Epidermal melanocyte (primary cell): ENCODE measurements at regions not wholly inside any gene's neighbourhood (a gene's known extent, or its start where the extent isn't known, plus 50 kb on each side); places are given as distances from the start of the nearest gene placed in this dataset.

Experiments
- DNase-seq: peaks from one replicate; pipeline ENCODE4 v3.0.0; 2011; ENCODE audit warnings: low spot score; ENCODE audit not compliant: insufficient read length

DNA sequence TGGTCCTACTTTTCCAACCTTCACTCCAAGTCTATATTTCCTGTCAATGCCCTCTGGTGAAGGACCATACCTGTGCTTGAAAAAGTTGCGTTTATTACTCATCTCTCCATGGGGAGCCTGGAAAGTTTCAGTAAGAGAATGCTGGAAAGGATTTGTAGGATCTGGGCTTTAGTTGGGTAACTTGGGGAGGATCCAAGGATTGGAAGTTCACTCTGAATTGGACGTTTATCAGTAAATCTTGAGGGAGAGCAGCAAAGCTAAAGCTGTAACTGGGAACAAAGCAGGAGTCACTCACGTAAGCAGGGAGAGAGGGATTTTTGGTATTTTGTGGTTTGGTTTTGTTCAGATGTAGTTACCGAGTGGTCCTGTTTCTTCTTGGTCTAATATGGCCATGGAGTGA lies 51.4 kb upstream of the NPVF start:
- DNase-seq = no peak

DNA sequence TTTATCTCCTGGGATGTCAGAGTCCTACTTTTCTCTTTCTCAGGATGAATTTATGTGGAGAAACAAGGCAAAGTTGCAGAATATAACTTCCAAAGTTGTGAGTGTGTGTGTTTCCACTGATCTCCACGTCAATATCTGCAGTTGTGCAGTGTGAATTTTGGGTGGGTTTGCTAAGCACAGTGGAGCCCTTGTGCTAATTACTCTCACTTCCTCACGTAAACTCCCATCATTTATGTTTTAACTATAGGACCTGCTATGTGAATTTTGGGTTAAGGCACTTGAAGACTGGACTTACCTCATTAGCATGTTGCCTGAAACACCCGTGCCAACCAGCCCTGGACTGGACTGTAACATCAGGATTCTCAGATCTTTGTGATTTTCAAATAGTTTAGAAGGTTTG lies 51.9 kb upstream of the NPVF start:
- DNase-seq = no peak

DNA sequence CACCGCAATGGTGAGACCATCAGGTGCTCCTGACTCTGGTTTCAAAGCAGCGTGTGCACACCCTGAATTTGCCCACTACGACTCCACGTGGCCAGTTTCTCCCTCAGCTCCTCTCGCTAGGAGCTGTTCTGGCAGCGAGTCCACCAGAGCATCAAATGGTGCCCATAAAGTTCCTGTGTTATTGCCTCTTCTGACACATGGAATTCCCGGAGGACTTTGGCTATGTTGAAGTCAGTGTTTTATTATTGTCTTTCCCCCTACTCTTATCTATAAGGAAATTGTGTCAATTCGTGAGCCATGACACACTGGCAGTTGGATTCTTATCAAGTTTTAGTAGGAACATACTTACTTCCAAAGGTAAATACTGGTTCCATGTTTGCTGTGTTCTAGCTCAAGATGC lies 53.9 kb upstream of the NPVF start:
- DNase-seq = no peak

DNA sequence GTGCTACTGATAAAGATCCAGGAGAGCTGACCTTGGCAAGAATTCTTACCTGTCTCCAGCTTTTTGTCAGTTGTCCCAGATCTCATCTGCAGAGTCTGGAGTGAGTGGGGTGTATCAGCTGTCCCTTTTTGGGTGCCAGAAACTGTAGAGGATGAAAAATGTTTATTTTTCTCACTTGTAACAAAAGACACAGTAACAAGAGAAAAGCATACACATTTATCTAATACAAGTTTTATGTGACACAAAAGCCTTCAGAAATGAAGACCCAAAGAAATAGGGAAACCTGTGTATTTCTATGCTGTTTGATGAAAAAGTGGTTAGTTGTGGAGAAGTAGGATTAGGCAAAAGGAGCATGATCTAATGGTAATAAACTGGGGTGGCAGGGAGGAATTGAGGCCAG lies 58.5 kb upstream of the NPVF start:
- DNase-seq = no peak

DNA sequence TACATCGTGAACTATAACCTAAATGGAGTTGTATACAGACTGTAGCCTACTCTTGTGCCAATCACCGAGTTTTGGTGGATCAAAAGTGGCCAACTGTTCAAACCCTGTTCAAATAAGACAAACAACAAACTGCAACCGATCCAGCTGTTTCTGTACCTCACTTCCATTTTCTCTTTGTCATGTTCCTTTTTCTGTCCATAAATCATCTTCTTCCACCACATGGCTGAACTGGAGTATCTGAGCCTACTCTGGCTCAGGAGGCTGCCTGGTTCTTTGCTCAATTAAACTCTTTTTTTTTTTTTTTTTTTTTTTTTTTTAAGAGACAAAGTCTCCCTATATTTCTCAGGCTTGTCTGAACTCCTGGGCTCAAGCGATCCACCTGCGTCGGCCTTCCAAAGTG lies 59.0 kb upstream of the NPVF start:
- no peak for DNase-seq

DNA sequence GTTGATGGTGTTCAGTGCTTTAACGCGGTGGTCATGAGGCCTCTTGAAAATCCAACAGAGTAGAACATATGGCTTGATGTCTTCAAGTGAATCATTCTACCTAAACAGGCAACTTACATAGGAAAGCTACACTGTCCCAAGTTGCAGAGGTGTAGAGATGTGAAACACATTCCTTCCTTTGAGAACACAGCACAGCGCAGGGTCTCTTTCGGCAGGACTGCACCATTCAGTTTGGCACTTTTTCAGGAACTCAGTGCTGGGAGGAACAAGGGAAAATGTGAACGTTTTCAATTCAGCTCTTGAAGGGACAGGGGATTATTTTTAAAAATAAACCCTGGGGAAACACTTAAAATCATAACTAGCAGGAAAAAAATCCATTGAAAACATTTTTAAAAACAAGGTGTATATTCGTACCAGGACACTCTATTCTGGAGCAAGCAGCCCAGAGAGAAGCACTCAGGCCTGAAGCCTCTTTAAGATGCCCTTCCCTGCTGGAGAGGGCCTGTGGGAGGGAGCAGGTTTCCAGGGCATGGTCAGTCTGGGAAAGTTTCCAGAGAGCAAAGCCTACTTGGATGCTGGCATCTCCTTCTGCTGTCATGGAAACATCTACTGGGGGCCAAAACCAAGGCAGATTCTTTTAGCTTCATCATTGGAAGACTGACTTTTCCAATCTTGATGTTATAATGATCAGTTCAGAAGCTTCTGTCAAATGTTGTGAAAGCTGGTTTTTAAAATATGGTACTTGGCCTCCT lies 60.4 kb upstream of the NPVF start:
- no peak for DNase-seq

DNA sequence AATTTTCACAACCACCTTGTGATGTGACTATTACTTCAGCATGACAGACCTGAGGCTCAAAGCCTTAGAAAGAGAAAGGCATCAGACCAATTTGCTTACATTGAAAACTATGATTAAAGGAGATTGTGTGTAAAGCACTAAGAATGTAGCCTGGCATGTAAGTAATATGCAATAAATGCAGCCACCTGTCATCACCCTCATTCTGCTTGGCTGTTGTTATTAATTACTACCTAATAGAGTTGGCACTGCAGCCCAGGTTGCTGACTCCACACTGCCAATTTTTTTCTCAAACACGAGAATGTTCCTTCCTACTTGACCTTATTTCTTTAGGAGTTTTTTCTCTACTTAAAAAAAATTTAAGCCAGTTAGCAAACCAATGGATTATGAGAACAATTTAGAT lies 61.2 kb upstream of the NPVF start:
- no peak for DNase-seq

DNA sequence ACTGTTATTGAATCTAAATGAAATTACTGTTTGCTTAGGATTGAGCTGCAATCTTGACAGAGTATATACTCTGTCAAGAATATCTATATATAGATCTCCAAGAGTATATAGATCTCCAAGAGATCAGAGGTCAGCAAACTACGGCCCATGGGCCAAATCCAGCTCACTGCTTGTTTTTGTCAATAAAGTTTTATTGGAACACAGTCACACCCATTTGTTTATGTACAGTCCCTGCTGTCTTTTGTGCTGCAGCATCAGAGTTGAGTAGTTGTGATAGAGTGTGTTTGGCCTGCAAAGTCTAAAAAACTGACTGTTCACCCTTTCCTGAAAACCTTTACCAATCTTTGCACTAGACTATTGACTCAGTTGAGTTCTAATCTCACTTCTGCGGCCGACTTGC lies 66.3 kb upstream of the NPVF start:
- no peak for DNase-seq

DNA sequence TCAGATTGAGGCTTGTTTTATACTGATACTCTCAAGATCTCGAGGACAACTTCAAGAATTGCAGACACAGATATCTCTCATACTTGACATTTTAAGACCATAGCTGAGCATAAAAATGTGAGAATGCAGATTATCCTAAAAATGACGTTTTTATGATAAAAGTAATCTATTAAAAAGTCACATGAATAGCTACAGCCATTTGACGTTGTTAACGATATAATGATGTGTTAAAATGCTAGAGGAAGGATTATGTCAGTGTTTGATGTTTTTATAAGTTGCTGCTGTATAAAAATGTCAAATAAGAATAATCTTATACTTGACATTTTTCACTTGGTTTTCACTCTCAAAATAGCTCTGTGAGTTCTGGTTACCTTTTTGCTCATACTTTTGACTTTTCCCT lies 67.1 kb upstream of the NPVF start:
- DNase-seq = no peak

DNA sequence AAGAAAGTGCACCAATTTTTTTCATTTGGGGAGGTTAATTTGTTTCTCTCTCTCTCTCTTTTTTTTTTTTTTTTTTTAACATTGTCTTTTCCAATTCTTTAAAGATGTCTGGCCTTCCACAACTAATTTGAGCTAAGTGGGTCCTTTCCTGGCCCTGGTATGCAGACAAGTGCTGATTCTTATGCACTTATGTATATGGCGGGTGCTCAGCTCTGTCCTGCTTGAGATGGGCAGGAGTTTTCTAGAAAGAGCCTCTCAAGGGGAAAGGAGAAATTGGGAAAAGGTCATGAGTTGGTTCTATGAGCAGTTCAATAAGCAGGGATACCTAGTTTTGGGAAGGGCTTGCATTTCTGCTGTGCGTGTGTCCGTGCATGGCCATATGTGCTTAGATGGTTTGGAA lies 67.8 kb upstream of the NPVF start:
- no peak for DNase-seq

DNA sequence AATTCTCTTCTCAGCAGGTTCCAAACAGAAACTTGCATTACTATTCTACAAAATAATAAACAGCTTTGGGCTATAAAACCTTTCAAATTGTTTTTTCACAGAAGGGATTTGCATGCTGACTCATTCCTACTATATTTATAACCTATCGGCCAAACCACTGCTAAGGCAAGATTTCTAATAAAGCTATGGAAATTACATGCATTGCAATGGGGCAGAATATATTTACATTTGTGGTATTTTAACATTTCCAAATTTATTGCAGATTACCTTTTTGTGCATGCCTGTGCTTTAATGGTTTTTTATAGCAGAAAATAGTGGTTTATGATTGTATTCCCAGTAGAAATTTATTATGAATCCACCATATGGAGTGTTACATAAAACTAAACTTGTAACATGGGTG lies 69.0 kb upstream of the NPVF start:
- no peak for DNase-seq

DNA sequence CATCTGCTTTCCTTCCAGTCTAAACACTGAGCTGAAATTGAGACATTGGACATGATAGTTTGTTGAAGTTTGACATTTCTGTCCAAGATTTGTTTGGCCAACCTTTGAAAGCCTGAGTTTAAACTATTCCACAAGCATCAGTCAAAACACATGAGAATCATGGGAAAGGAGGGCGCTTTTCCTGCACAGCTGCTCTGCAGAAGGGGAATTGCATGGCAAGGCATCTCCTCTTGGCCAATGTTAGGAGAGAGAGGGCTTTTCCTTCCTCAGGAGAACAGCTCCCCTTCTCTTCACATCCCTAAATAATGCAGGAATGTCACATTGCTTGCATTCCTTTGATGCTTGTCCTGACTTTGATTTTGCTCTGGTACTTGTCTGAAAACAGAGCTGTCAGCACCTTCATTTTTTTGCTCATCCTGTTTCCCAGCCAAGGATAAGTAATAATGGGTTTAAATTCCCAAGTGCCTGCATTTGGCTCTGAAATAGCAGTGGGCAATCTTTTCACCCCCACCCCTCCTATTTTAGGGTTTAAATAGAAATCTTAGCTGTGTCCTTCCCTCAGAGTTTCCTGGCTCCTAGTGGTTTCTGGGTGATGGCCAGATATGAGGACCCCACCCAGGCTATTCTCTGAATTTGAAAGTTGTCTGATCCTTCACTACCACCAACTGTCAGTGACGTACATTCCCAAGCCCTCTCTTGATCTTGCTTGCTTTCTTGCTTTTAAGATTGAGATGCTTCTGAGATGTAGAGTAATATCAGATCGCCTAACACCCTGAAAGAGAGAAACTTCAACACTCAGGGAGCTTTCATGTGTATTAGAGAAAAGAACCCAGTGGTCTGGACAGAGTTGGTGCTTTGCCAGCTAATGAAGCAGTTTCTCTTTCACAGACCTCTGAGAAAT lies 75.2 kb upstream of the NPVF start:
- DNase-seq = peak; percentile 34

DNA sequence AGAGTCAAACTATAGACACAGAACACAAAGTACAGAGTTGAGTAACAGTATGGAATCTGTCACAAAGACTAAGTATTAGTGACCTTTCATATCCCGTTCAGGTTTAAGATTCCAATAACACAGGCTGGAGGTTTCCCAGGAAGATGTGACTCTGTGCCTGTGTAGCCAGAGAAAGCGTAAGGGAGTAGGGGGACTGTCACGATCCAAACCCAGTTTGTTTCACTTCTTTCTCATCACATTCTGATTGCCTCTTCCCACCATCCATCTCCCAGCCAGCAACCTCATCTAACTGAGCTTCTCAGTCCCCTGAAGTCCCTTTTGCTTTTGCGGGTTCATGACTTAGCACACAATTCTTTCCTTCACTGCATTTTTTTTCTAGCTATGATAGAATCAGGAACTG lies 76.4 kb upstream of the NPVF start:
- DNase-seq = no peak

DNA sequence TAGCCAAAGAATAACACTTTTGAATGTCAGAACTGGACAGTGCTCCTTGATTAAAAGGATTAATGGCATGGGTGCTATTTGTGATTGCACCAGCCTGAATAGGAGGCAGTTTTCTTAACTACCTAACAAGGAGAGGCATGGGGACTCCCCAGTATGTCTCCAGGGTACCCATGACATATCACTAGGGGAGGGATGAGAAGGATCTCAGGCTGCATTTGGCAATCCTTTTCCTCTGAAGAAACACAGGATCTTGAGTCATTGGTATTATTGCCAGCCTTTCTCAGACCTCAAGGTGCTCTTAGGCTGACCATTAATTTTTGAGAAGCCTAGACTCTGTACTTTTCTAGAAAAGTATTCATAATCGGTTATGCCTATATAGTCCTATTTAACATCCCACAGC lies 77.5 kb upstream of the NPVF start:
- no peak for DNase-seq

DNA sequence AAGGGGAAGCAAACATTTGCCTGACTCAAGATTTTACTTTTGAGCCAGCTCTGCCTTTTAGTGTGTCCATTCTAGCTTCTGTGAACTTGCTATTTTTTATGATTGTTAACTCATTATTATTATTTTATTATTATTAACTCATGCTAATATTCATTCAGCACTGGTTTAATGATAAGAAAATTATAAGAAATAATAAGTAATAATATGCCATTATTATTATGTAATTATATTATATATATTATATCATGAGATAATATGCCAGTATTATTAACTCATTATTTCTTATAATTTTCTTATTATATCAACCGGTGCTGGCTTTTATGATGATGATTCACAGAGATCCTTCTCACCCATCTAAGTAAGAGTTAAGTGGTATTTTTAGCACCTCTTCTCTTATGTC lies 79.3 kb upstream of the NPVF start:
- no peak for DNase-seq

DNA sequence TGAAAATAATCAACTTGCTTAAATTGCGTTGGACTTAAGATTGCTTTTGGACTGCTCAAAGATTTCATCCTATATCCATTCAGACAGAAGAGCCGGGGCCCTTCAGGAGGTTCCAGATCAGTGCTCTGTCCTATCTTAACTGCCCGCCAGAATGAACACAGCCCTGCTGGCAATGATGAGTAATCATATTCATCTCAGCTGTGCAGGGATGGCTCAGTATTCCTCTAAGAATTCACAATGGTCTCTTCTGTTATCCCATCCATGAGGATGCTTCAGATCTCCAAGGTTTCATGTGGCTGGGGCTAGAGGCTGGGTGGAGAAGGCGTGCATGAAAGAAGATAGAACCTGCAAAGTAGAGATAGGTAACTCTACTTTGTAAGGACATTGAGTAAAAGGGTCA lies 80.0 kb upstream of the NPVF start:
- DNase-seq = no peak

DNA sequence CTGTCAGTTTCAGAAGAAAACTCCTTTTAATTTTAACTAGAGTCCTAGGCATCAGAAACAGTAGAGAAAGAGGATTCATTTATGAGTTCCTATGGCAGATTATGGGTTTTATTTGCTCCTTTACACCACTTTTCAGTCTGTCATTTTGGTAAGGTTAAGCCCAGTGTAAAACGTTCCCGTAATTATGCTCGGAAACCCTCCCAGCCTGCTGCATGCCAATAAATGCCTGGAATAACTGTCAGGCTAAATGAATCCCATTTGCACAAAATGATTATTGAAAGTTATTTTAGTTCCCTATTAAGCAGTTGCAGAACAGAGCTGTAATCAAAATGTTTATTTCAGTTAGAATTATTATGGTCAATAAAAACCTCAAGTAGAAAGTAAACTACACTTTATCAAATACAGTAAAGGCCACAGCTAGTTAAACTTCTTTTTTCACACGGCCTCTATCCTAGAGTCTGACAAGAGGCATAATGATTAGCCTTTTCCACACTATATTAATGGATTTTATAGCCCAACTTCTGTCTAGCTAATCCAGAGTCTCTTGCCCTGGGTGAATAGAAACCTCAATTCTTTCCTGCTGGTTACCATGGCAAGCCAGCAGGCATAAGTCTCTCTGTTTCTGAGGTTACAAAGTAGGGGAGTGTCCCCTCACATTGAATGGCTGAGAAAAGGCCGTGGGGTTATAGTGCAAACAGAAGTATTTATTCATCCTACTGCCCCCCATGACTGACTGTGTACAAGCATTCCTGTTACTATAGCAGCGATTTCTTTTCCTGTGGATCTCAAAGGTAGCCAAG lies 80.8 kb upstream of the NPVF start:
- no peak for DNase-seq

DNA sequence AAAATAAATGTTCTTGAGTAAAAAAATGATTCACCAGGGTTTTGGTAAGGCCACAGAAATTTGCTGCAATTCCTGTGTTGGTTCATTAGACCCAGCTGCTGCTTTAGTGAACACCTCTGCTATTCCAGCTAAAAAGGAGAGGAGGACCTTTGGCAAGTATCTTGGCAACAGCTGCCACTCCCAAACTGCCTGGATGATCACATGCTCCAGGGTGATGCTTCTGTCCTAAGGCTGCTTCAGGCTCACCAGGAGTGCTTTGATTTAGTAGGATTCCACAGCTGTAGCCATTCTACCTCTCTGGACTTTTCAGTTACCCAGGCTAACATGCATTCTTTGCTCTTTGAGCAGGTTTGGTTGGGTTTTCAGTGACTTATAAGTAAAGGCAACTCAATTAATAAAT lies 82.6 kb upstream of the NPVF start:
- DNase-seq = no peak

DNA sequence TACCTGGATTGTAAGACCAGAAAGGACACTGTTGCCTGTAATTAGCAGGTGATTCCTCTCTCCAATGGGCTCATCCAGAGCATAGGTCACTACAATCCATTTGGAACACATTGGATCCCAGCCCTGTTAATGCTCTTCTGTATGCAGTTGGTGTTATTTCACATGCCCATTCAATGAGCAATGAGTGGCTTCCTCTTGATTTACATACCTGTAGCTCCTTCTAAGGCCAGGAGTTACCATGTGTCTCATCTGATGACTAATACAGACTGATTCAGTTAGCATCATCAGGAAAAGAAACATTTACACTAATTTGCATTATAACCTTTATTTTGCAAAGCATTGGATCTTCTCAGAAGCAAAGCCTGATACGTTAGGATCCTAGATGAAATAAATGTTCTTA lies 83.1 kb upstream of the NPVF start:
- no peak for DNase-seq

DNA sequence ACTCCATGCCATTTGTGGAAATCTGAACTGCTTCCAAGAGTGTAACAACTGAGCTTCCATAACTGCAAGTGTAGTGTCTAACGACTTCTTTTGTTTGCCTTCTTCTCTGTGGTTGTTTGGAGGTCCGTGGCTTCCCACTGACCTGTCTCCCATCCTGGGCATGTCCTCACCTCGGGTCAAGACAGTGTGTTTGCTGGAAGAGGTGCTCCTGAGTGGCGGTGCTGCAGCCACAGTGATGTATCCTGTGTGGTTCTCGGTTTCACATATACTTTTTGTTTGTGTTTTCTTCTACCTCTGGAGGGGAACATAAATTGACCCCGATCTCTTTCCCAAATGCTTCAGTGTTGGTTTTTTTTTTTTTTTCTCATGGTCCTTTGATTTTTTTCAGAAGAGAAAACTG lies 84.7 kb upstream of the NPVF start:
- DNase-seq = no peak

DNA sequence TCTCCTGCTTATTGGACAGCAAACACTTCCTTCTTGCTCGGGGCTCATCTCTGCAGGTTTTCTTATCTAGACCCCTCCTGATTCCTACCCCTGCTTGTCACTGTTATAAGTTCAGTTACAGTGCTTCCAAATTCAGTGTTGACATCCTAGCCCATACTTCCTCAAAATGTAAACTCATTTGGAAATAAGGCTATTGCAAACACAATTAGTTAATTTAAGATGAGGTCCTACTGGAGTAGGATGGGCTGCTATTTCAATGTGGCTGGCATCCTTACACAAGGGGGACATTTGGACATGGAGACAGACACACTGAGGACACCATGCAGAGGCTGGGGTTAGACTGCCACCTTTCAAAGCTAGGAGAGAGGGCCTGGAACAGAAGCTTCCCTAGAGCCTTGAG lies 85.2 kb upstream of the NPVF start:
- no peak for DNase-seq

DNA sequence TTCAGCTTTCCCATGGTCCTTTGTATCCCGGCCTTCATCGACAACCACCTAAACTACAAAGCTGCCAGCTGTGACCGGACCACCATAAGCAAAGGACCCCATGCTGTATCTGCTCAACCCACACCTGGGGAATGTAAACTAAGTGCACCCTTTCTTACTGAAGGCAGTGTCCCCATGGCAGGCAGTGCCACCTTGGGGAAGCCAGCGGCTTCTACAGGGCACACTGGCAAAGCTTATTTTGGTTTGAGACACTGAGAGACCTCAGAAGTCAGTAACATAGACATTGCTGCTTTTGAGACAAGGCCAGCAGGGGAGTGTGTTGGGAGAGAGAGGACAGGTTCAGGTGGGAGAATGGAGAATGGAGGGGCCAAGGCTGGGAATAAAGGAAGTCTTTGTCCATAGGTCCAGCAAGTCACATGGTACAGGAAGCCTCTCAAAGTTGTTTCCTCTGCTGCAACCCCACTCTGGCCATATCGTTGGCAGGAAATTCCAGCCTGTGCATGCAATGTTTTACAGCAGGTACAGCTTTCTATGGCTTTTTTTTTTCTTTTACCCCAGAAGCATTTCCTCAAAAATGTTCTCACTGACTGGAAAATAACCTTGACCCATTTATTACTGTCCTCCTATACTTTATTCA lies 85.9 kb upstream of the NPVF start:
- DNase-seq = no peak
